Neuronal stem cell (in vitro differentiated cells): ENCODE measurements at regions not wholly inside any gene's neighbourhood (a gene's known extent, or its start where the extent isn't known, plus 50 kb on each side); places are given as distances from the start of the nearest gene placed in this dataset.

Experiments
- DNase-seq: peaks from one replicate; pipeline ENCODE4 v3.0.0-alpha.2; 2013; ENCODE audit warnings: low spot score
- H2AFZ ChIP-seq: one replicate; pipeline ENCODE4 v1.6.1; 2013; ENCODE audit warnings: mild to moderate bottlenecking, low read length, inconsistent platforms
- H2AK5ac ChIP-seq: 2 replicates; pipeline ENCODE4 v1.6.1; 2013; ENCODE audit warnings: low read depth, mild to moderate bottlenecking, inconsistent platforms, low read length, moderate library complexity, mixed read lengths
- H2BK120ac ChIP-seq: 2 replicates; pipeline ENCODE4 v1.6.1; 2013; ENCODE audit warnings: low read depth, mild to moderate bottlenecking, inconsistent platforms, low read length, moderate library complexity, mixed read lengths
- H2BK12ac ChIP-seq: one replicate; pipeline ENCODE4 v1.6.1; 2013; ENCODE audit warnings: low read length, inconsistent platforms
- H2BK15ac ChIP-seq: 2 replicates; pipeline ENCODE4 v1.6.1; 2013; ENCODE audit warnings: mild to moderate bottlenecking, low read length, inconsistent platforms, mixed read lengths
- H2BK5ac ChIP-seq: one replicate; pipeline ENCODE4 v1.6.1; 2013; ENCODE audit warnings: inconsistent platforms, mild to moderate bottlenecking, low read length, moderate library complexity
- H3K14ac ChIP-seq: one replicate; pipeline ENCODE4 v1.6.1; 2013; ENCODE audit warnings: low read length, inconsistent platforms
- H3K18ac ChIP-seq: 2 replicates; pipeline ENCODE4 v1.6.1; 2013; ENCODE audit warnings: low read length, inconsistent platforms
- H3K23ac ChIP-seq: 2 replicates; pipeline ENCODE4 v1.6.1; 2013; ENCODE audit warnings: low read depth, mild to moderate bottlenecking, mixed read lengths, low read length, inconsistent platforms; ENCODE audit not compliant: poor library complexity
- H3K27ac ChIP-seq: replicated peaks from 3 replicates; pipeline ENCODE4 v1.5.1; 2013; ENCODE audit warnings: low read length, inconsistent platforms
- H3K27me3 ChIP-seq, 3 experiments: 2 replicates each; pipeline ENCODE4 v1.6.1; 2013; ENCODE audit warnings: low read length in 3 of 3, mild to moderate bottlenecking in 2 of 3, inconsistent platforms in 1 of 3, low read depth in 1 of 3, mixed read lengths in 1 of 3, moderate library complexity in 1 of 3; ENCODE audit not compliant: control insufficient read depth in 3 of 3, insufficient read depth in 3 of 3
- H3K36me3 ChIP-seq, 2 donors: replicated peaks in 1 of 2; 2 replicates each; pipeline ENCODE4 v1.6.1; 2013; ENCODE audit warnings: low read length in 2 of 2; ENCODE audit not compliant: control insufficient read depth in 2 of 2, insufficient read depth in 2 of 2
- H3K4ac ChIP-seq: 2 replicates; pipeline ENCODE4 v1.6.1; 2013; ENCODE audit warnings: inconsistent platforms, mild to moderate bottlenecking, low read length, moderate library complexity
- H3K4me1 ChIP-seq, 2 donors: 1 replicate in 1 of 2; 2 replicates in 1 of 2; pipeline ENCODE4 v1.6.1; 2013; ENCODE audit warnings: low read length in 2 of 2, low read depth in 1 of 2; ENCODE audit not compliant: control insufficient read depth in 2 of 2, insufficient read depth in 1 of 2
- H3K4me2 ChIP-seq: one replicate; pipeline ENCODE4 v1.6.1; 2013; ENCODE audit warnings: mild to moderate bottlenecking, low read length, inconsistent platforms; ENCODE audit not compliant: insufficient read depth, poor library complexity, severe bottlenecking
- H3K4me3 ChIP-seq, 2 donors: 2 replicates each; pipeline ENCODE4 v1.5.1; 2013; ENCODE audit warnings: low read length in 2 of 2, mild to moderate bottlenecking in 2 of 2, inconsistent platforms in 1 of 2, moderate library complexity in 1 of 2
- H3K79me1 ChIP-seq: one replicate; pipeline ENCODE4 v1.6.1; 2013; ENCODE audit warnings: low read depth, mild to moderate bottlenecking, inconsistent platforms, low read length, moderate library complexity
- H3K9ac ChIP-seq: one replicate; pipeline ENCODE4 v1.6.1; 2013; ENCODE audit warnings: mild to moderate bottlenecking, low read depth, low read length, inconsistent platforms; ENCODE audit not compliant: poor library complexity
- H3K9me3 ChIP-seq, 2 donors: replicated peaks in 1 of 2; 2 replicates each; pipeline versions ENCODE3 to v1.6.1; 2013; ENCODE audit warnings: low read length in 2 of 2, mild to moderate bottlenecking in 2 of 2, inconsistent platforms in 1 of 2, low read depth in 1 of 2, mixed read lengths in 1 of 2, moderate library complexity in 1 of 2; ENCODE audit not compliant: control insufficient read depth in 2 of 2, insufficient read depth in 1 of 2
- H4K8ac ChIP-seq: one replicate; pipeline ENCODE4 v1.6.1; 2013; ENCODE audit warnings: low read depth, mild to moderate bottlenecking, inconsistent platforms, low read length, moderate library complexity
- H4K91ac ChIP-seq: one replicate; pipeline ENCODE4 v1.6.1; 2013; ENCODE audit warnings: low read length, low read depth, mild to moderate bottlenecking, inconsistent platforms; ENCODE audit not compliant: poor library complexity
- WGBS, 2 donors: extraction: QIAGEN DNeasy Blood & Tissue Kit; methylation state at CpG; one replicate each; pipeline ENCODE4 v1.1.7; 2013; ENCODE audit warnings: missing lambda C conversion rate in 2 of 2, mixed read lengths in 1 of 2; ENCODE audit not compliant: insufficient read length in 2 of 2, insufficient replicate concordance in 1 of 2; ENCODE audit errors: extremely low coverage in 2 of 2; 5-methylcytosine and 5-hydroxymethylcytosine counted together

- no peak overlapping the region for H2BK12ac ChIP-seq
- no peaks in the 10 kb centered on the region for H3K27me3 ChIP-seq
Observed at GRCh38 chr18:29596959-29597358, 1420.0 kb upstream of the CDH2 start.

GRCh38 chr18:29594493-29594892 is 1417.6 kb upstream of the CDH2 start:
- Histone ChIP-seq H3K4ac (no peak overlapping the region), H3K9ac (no peak overlapping the region), H2BK5ac (no peak overlapping the region), H3K27ac (no peak overlapping the region), H3K27me3 (no peaks in the 10 kb centered on the region), H3K14ac (no peak overlapping the region), H4K8ac (no peak overlapping the region), H3K9me3 (no peaks in the 10 kb centered on the region), H3K4me1 (no peaks in the 10 kb centered on the region), H3K23ac (no peak overlapping the region), H2AFZ (no peak overlapping the region), H4K91ac (no peak overlapping the region), H2BK15ac (no peak overlapping the region), H2BK12ac (no peak overlapping the region), H3K4me3 (no peak overlapping the region), H3K4me2 (no peak overlapping the region), H2BK120ac (no peak overlapping the region), H3K18ac (no peak overlapping the region), H3K36me3 (no peaks in the 10 kb centered on the region), H2AK5ac (no peak overlapping the region), H3K79me1 (no peaks in the 10 kb centered on the region)
- no peak for DNase-seq
- WGBS, 2 donors = no CpG with 5 or more reads among the region's 2 CpGs

More at GRCh38 chr18:29596959-29597358, 1420.0 kb upstream of the CDH2 start:
- H2BK15ac ChIP-seq = no peak overlapping the region
- no peak overlapping the region for H3K27ac ChIP-seq
- DNase-seq = no peak
- H2AFZ ChIP-seq = no peak overlapping the region
- H3K23ac ChIP-seq = no peak overlapping the region
- H2AK5ac ChIP-seq = no peak overlapping the region
- no peak overlapping the region for H3K4me3 ChIP-seq
- H3K14ac ChIP-seq = no peak overlapping the region
- no peaks in the 10 kb centered on the region for H3K79me1 ChIP-seq
- H3K36me3 ChIP-seq = no peaks in the 10 kb centered on the region
- H3K9me3 ChIP-seq = no peaks in the 10 kb centered on the region
- H3K4me1 ChIP-seq = no peaks in the 10 kb centered on the region
- H3K18ac ChIP-seq = no peak overlapping the region
- H2BK5ac ChIP-seq = no peak overlapping the region
- H2BK120ac ChIP-seq = no peak overlapping the region
- no peak overlapping the region for H3K4ac ChIP-seq
- no peak overlapping the region for H4K8ac ChIP-seq
- no peak overlapping the region for H4K91ac ChIP-seq
- WGBS, 2 donors = 100% methylated on average over 1 of the region's 5 CpGs; no CpG with 5 or more reads in 1 of the 2 donors
- H3K9ac ChIP-seq = no peak overlapping the region
- no peak overlapping the region for H3K4me2 ChIP-seq

GRCh38 chr18:29588446-29589100 is 1411.6 kb upstream of the CDH2 start:
- no peaks in the 10 kb centered on the region for H3K4me1 ChIP-seq
- no peaks in the 10 kb centered on the region for H3K79me1 ChIP-seq
- H2BK5ac ChIP-seq = no peak overlapping the region
- H3K18ac ChIP-seq = no peak overlapping the region
- WGBS, 2 donors = no CpG with 5 or more reads among the region's 17 CpGs
- no peaks in the 10 kb centered on the region for H3K36me3 ChIP-seq
- H3K14ac ChIP-seq = no peak overlapping the region
- H3K4ac ChIP-seq = no peak overlapping the region
- no peak overlapping the region for H4K91ac ChIP-seq
- H3K9me3 ChIP-seq = peaks cover 0 to 3% of the 10 kb centered on the region in 2 donors
- no peak for DNase-seq
- H3K23ac ChIP-seq = peak overlapping the region; percentile 37
- no peak overlapping the region for H2AFZ ChIP-seq
- peak overlapping the region in 1 of 2 donors; percentile 34 for H3K4me3 ChIP-seq
- no peak overlapping the region for H2BK12ac ChIP-seq
- no peak overlapping the region for H3K27ac ChIP-seq
- no peak overlapping the region for H3K4me2 ChIP-seq
- no peak overlapping the region for H2BK15ac ChIP-seq
- no peak overlapping the region for H2AK5ac ChIP-seq
- H4K8ac ChIP-seq = no peak overlapping the region
- H3K9ac ChIP-seq = no peak overlapping the region
- H3K27me3 ChIP-seq = no peaks in the 10 kb centered on the region
- no peak overlapping the region for H2BK120ac ChIP-seq

GRCh38 chr18:29586210-29586609 is 1409.3 kb upstream of the CDH2 start:
- Histone ChIP-seq H3K4me1 (no peaks in the 10 kb centered on the region), H3K14ac (no peak overlapping the region), H3K27ac (no peak overlapping the region), H2BK5ac (no peak overlapping the region), H4K91ac (no peak overlapping the region), H4K8ac (no peak overlapping the region), H3K4ac (no peak overlapping the region), H2BK120ac (no peak overlapping the region), H2AFZ (no peak overlapping the region), H3K18ac (no peak overlapping the region), H3K23ac (no peak overlapping the region), H3K4me3 (no peak overlapping the region), H2BK15ac (no peak overlapping the region), H3K9ac (no peak overlapping the region), H3K27me3 (no peaks in the 10 kb centered on the region), H3K79me1 (no peaks in the 10 kb centered on the region), H3K36me3 (no peaks in the 10 kb centered on the region), H2BK12ac (no peak overlapping the region), H3K4me2 (no peak overlapping the region), H2AK5ac (no peak overlapping the region), H3K9me3 (peaks cover 0 to 3% of the 10 kb centered on the region in 2 donors)
- no CpG with 5 or more reads among the region's 3 CpGs for WGBS, 2 donors
- no peak for DNase-seq
